HepG2 (cell line): ENCODE measurements at regions not wholly inside any gene's neighbourhood (a gene's known extent, or its start where the extent isn't known, plus 50 kb on each side); places are given as distances from the start of the nearest gene placed in this dataset.

Experiments used
- ATAC-seq: fragments of 200-7000 bp; cut with Tn5 transposase; 3 replicates; pipeline ENCODE4 v1.9.1; 2020; ENCODE audit warnings: mild to moderate bottlenecking, moderate library complexity
- BruUV-seq: library from RNA; stranded (reverse); fragments of 400-500 nt; replicated peaks from 2 replicates; lab custom pipeline; 2021; lab: Mats Ljungman, UMichigan
- CTCF ChIA-PET: fragments of 300-600 bp; formaldehyde crosslinking; extraction: SDS; loops from one replicate; lab custom pipeline; 2021; ENCODE audit warnings: low total read pairs, inconsistent platforms, low intra/inter-chr PET ratio; lab: Yijun Ruan, JAX
- POLR2A ChIA-PET: fragments of 350-600 bp; sonication (Branson Sonifier 250); formaldehyde crosslinking; loops from one replicate; lab custom pipeline; 2020; ENCODE audit warnings: antibody characterized with exemption, inconsistent platforms; lab: Yijun Ruan, JAX
- DNase-seq: peaks from one replicate; pipeline ENCODE4 v3.0.0-alpha.2; 2015; ENCODE audit warnings: low spot score
- FAIRE-seq: peaks from 3 replicates; lab custom pipeline; 2011; peaks lifted over from hg19 to GRCh38; lab: Jason Lieb, UNC
- H2AFZ ChIP-seq: one replicate; pipeline ENCODE4 v1.6.1; 2011; ENCODE audit warnings: low read length, inconsistent platforms
- H3K27ac ChIP-seq: fragments of 300-600 bp; 3 replicates; pipeline ENCODE4 v1.8.0; 2011; ENCODE audit warnings: mixed run types, mild to moderate bottlenecking, mixed read lengths, low read length, inconsistent platforms; ENCODE audit not compliant: insufficient read depth; ENCODE audit errors: extremely low read length
- H3K27me3 ChIP-seq, 2 experiments: fragments of 200-600 bp in 1 of 2; 2 replicates in 1 of 2; 3 replicates in 1 of 2; pipeline versions ENCODE4 v1.6.0 to v1.8.0; 2011; ENCODE audit warnings: low read length in 2 of 2, mild to moderate bottlenecking in 2 of 2, moderate library complexity in 2 of 2, inconsistent platforms in 1 of 2; ENCODE audit not compliant: insufficient read depth in 2 of 2, control insufficient read depth in 1 of 2
- H3K36me3 ChIP-seq, 2 experiments: fragments of 200-600 bp in 1 of 2; replicated peaks in 1 of 2; 2 replicates in 1 of 2; 3 replicates in 1 of 2; pipeline versions ENCODE4 v1.5.1 to v1.8.0; 2011; ENCODE audit warnings: low read length in 2 of 2, inconsistent platforms in 1 of 2; ENCODE audit not compliant: insufficient read depth in 2 of 2, control insufficient read depth in 1 of 2
- H3K4me1 ChIP-seq: 2 replicates; pipeline ENCODE4 v1.5.1; 2012; ENCODE audit warnings: low read length, inconsistent platforms; ENCODE audit not compliant: insufficient read depth
- H3K4me2 ChIP-seq: 2 replicates; pipeline ENCODE4 v1.6.0; 2011; ENCODE audit warnings: low read depth, low read length, inconsistent platforms
- H3K4me3 ChIP-seq, 3 experiments: fragments of 200-600 bp in 1 of 3; sonication (generic), shearing (Covaris generic) in 1 of 3; replicated peaks in 1 of 3; 2 replicates each; pipeline ENCODE4 v1.5.1; 2011 to 2016; ENCODE audit warnings: low read length in 3 of 3, inconsistent platforms in 2 of 3, low read depth in 2 of 3, mild to moderate bottlenecking in 2 of 3, control low read depth in 1 of 3, mixed read lengths in 1 of 3; ENCODE audit not compliant: insufficient read depth in 1 of 3
- H3K79me2 ChIP-seq: one replicate; pipeline ENCODE4 v1.6.1; 2011; ENCODE audit warnings: low read length, inconsistent platforms; ENCODE audit not compliant: insufficient read depth
- H3K9ac ChIP-seq: 2 replicates; pipeline ENCODE4 v1.6.0; 2011; ENCODE audit warnings: mild to moderate bottlenecking, low read depth, low read length, inconsistent platforms; ENCODE audit not compliant: insufficient read depth
- H3K9me3 ChIP-seq: 2 replicates; pipeline ENCODE4 v1.5.1; 2012; ENCODE audit warnings: mild to moderate bottlenecking, low read length
- H4K20me1 ChIP-seq: 2 replicates; pipeline ENCODE4 v1.6.0; 2011; ENCODE audit warnings: inconsistent platforms, mild to moderate bottlenecking, low read length, moderate library complexity; ENCODE audit not compliant: insufficient read depth
- FOXM1 ChIP-seq: sonication (generic); formaldehyde crosslinking; IDR thresholded peaks from 2 replicates; pipeline ENCODE4 v1.5.0; 2020; ENCODE audit warnings: missing genetic modification reagents
- MAZ ChIP-seq, 2 experiments: sonication (generic) in 1 of 2; formaldehyde crosslinking in 1 of 2; IDR thresholded peaks; 2 replicates each; pipeline versions ENCODE4 v1.5.0 to v1.6.1; 2012 to 2020; ENCODE audit warnings: low read depth in 2 of 2, mild to moderate bottlenecking in 2 of 2, borderline replicate concordance in 1 of 2, improper control_type of control experiment in 1 of 2, low read length in 1 of 2, missing genetic modification reagents in 1 of 2, moderate library complexity in 1 of 2
- NR2F6 ChIP-seq, 2 experiments: IDR thresholded peaks; 2 replicates each; pipeline ENCODE4 v1.6.1; 2016; ENCODE audit warnings: antibody characterized with exemption in 1 of 2, mild to moderate bottlenecking in 1 of 2
- SP5 ChIP-seq: IDR thresholded peaks from 2 replicates; pipeline ENCODE4 v1.6.1; 2016; ENCODE audit warnings: low read depth, borderline replicate concordance
- TBL1XR1 ChIP-seq: fragments of 150-350 bp; IDR thresholded peaks from 2 replicates; pipeline ENCODE4 v1.6.1; 2014; ENCODE audit warnings: borderline replicate concordance, low read length; ENCODE audit not compliant: partially characterized antibody
- ZFP82 ChIP-seq: sonication (generic); formaldehyde crosslinking; IDR thresholded peaks from 2 replicates; pipeline ENCODE4 v1.5.1; 2020; ENCODE audit warnings: mild to moderate bottlenecking, missing genetic modification reagents, borderline replicate concordance
- ZNF136 ChIP-seq: sonication (generic); formaldehyde crosslinking; IDR thresholded peaks from 2 replicates; pipeline ENCODE4 v1.8.1; 2022; ENCODE audit warnings: low read depth, mild to moderate bottlenecking, moderate library complexity, missing genetic modification reagents
- ZNF260 ChIP-seq: sonication (generic); formaldehyde crosslinking; IDR thresholded peaks from 2 replicates; pipeline ENCODE4 v1.4.0; 2020; ENCODE audit warnings: missing genetic modification reagents, low read depth, mild to moderate bottlenecking, borderline replicate concordance
- ZNF670 ChIP-seq: sonication (generic); formaldehyde crosslinking; IDR thresholded peaks from 2 replicates; pipeline ENCODE4 v1.8.0; 2022; ENCODE audit warnings: mild to moderate bottlenecking, missing genetic modification reagents, borderline replicate concordance
- WGBS: methylation state at CpG from one replicate; pipeline ENCODE4 v1.1.6; 2017; ENCODE audit warnings: low lambda C conversion rate; 5-methylcytosine and 5-hydroxymethylcytosine counted together
- in situ Hi-C: cut with HindIII; loops from 2 replicates; pipeline ENCODE4 v1.10.0; 2017; ENCODE audit warnings: low pct_unique_long_range_greater_than_20kb; ENCODE audit not compliant: extremely low pct_ligation_motif_present
- intact Hi-C: fragments of 100-400 bp; cut with micrococcal nuclease; formaldehyde crosslinking; loops from one replicate; pipeline ENCODE4 v1.10.0; 2022; ENCODE audit not compliant: unreplicated experiment
- TF ChIP-seq, protein P1 (sequence below), 2 experiments: sonication (generic) in 1 of 2; formaldehyde crosslinking in 1 of 2; IDR thresholded peaks; 2 replicates each; pipeline versions ENCODE4 v1.5.1 to v1.6.1; 2011 to 2020; ENCODE audit warnings: borderline replicate concordance in 1 of 2, low read depth in 1 of 2, low read length in 1 of 2, mild to moderate bottlenecking in 1 of 2, missing genetic modification reagents in 1 of 2, moderate library complexity in 1 of 2
- TF ChIP-seq, protein P2 (sequence below): sonication (generic); formaldehyde crosslinking; IDR thresholded peaks from 2 replicates; pipeline ENCODE4 v1.4.0; 2020; ENCODE audit warnings: missing genetic modification reagents

DNA sequence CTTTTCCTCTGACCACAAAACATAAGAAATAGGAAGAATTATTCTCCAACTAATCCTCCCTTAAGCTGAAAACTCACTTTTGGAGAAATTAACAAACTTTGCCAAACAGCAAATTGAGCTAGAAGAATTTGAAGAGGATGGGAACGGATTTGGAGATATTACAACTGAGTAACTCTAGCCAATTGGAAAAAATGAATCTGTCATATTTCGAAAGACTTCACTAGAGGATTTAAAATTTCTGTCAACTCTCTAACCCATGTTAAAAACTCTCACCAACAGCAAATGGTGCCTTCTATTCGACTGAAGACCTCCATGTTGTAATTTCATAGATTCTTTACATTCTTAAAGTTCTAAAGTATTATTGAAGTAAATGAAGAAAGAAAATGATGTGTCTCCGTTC, 414.2 kb downstream of the RMST start:
- DNase-seq, result no peak
- POLR2A ChIA-PET, result no interaction called here
- TF ChIP-seq TBL1XR1, result no peak
- no peak for TF ChIP-seq ZNF670 (CRISPR knock-in tag)
- TF ChIP-seq, protein P1, sequence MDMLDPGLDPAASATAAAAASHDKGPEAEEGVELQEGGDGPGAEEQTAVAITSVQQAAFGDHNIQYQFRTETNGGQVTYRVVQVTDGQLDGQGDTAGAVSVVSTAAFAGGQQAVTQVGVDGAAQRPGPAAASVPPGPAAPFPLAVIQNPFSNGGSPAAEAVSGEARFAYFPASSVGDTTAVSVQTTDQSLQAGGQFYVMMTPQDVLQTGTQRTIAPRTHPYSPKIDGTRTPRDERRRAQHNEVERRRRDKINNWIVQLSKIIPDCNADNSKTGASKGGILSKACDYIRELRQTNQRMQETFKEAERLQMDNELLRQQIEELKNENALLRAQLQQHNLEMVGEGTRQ (IDR thresholded peaks at IDR 0.05; ENCODE audit: low read depth, low read length), result no peak
- TF ChIP-seq, protein P1 (CRISPR knock-in tag; IDR thresholded peaks at IDR 0.05; ENCODE audit: borderline replicate concordance), result no peak
- no peak for TF ChIP-seq ZNF260 (CRISPR knock-in tag)
- TF ChIP-seq NR2F6 (IDR thresholded peaks at IDR 0.05), result no peak
- no peak for TF ChIP-seq NR2F6 (CRISPR knock-in tag; IDR thresholded peaks at IDR 0.05)
- no peak for TF ChIP-seq SP5 (CRISPR knock-in tag)
- TF ChIP-seq ZFP82 (CRISPR knock-in tag), result no peak
- TF ChIP-seq FOXM1, result no peak
- TF ChIP-seq, protein P2, sequence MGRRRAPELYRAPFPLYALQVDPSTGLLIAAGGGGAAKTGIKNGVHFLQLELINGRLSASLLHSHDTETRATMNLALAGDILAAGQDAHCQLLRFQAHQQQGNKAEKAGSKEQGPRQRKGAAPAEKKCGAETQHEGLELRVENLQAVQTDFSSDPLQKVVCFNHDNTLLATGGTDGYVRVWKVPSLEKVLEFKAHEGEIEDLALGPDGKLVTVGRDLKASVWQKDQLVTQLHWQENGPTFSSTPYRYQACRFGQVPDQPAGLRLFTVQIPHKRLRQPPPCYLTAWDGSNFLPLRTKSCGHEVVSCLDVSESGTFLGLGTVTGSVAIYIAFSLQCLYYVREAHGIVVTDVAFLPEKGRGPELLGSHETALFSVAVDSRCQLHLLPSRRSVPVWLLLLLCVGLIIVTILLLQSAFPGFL (CRISPR knock-in tag), result no peak
- no peak for TF ChIP-seq ZNF136 (CRISPR knock-in tag)
- TF ChIP-seq MAZ (IDR thresholded peaks at IDR 0.05; ENCODE audit: borderline replicate concordance, low read depth, low read length), result no peak
- TF ChIP-seq MAZ (CRISPR knock-in tag; IDR thresholded peaks at IDR 0.05; ENCODE audit: low read depth), result no peak
- Histone ChIP-seq H3K27me3 (no peaks in the 10 kb centered on the region), H3K9ac (no peak overlapping the region), H3K4me1 (no peaks in the 10 kb centered on the region), H4K20me1 (no peaks in the 10 kb centered on the region), H3K4me2 (no peak overlapping the region), H3K9me3 (no peaks in the 10 kb centered on the region; the same call in 1 of the 2 replicates), H2AFZ (no peak overlapping the region), H3K79me2 (no peaks in the 10 kb centered on the region), H3K27ac (no peak overlapping the region), H3K36me3 (no peaks in the 10 kb centered on the region), H3K4me3 (no peak overlapping the region)
- 1% methylated on average over 4 of the region's 4 CpGs for WGBS
- BruUV-seq, result no TSS peak
- CTCF ChIA-PET, result no interaction called here
- in situ Hi-C loops (no loop called here), intact Hi-C loops (no loop called here)
- no peak for ATAC-seq
- no peak for FAIRE-seq
